ENCODE measurements at regions not wholly inside any gene's neighbourhood (a gene's known extent, or its start where the extent isn't known, plus 50 kb on each side); places are given as distances from the start of the nearest gene placed in this dataset.

GRCh38 chr1:182288749-182289604 is 102.6 kb downstream of the GLUL start:
- DNase-seq (ENCODE audit: low read depth in 1 of 2, low spot score in 1 of 2), result no peak
- in situ Hi-C loops (cut with HindIII; ENCODE audit: low pct_unique_long_range_greater_than_20kb, low sequenced_read_pairs), result no loop called here
- TF ChIP-seq JUND (IDR thresholded peaks at IDR 0.05; ENCODE audit: low read depth), result no peak

- TF ChIP-seq JUND (IDR thresholded peaks at IDR 0.05; ENCODE audit: low read depth), result no peak
- in situ Hi-C loops (cut with HindIII; ENCODE audit: low pct_unique_long_range_greater_than_20kb, low sequenced_read_pairs), result no loop called here
- no peak for DNase-seq (ENCODE audit: low read depth in 1 of 2, low spot score in 1 of 2)
Observed at GRCh38 chr1:182286761-182287160, 104.8 kb downstream of the GLUL start.

GRCh38 chr1:182283746-182284544 is 107.6 kb downstream of the GLUL start:
- in situ Hi-C loops (cut with HindIII; ENCODE audit: low pct_unique_long_range_greater_than_20kb, low sequenced_read_pairs), result no loop called here
- no peak for DNase-seq (ENCODE audit: low read depth in 1 of 2, low spot score in 1 of 2)
- TF ChIP-seq JUND (IDR thresholded peaks at IDR 0.05; ENCODE audit: low read depth), result no peak

- no peak for TF ChIP-seq JUND (IDR thresholded peaks at IDR 0.05; ENCODE audit: low read depth)
- in situ Hi-C loops (cut with HindIII; ENCODE audit: low pct_unique_long_range_greater_than_20kb, low sequenced_read_pairs), result no loop called here
Observed at GRCh38 chr1:182281541-182281940, 110.0 kb downstream of the GLUL start.

GRCh38 chr1:182280504-182280900 is 111.1 kb downstream of the GLUL start:
- in situ Hi-C loops (cut with HindIII; ENCODE audit: low pct_unique_long_range_greater_than_20kb, low sequenced_read_pairs), result no loop called here
- DNase-seq (ENCODE audit: low read depth in 1 of 2, low spot score in 1 of 2), result no peak
- TF ChIP-seq JUND (IDR thresholded peaks at IDR 0.05; ENCODE audit: low read depth), result no peak

More at GRCh38 chr1:182281541-182281940, 110.0 kb downstream of the GLUL start:
- no peak for DNase-seq (ENCODE audit: low read depth in 1 of 2, low spot score in 1 of 2)

GRCh38 chr1:182279724-182280503 is 111.7 kb downstream of the GLUL start:
- TF ChIP-seq JUND (IDR thresholded peaks at IDR 0.05; ENCODE audit: low read depth), result no peak
- in situ Hi-C loops (cut with HindIII; ENCODE audit: low pct_unique_long_range_greater_than_20kb, low sequenced_read_pairs), result no loop called here
- DNase-seq (ENCODE audit: low read depth in 1 of 2, low spot score in 1 of 2), result no peak

GRCh38 chr1:182279302-182279701 is 112.3 kb downstream of the GLUL start:
- in situ Hi-C loops (cut with HindIII; ENCODE audit: low pct_unique_long_range_greater_than_20kb, low sequenced_read_pairs), result no loop called here
- no peak for TF ChIP-seq JUND (IDR thresholded peaks at IDR 0.05; ENCODE audit: low read depth)
- no peak for DNase-seq (ENCODE audit: low read depth in 1 of 2, low spot score in 1 of 2)

- in situ Hi-C loops (cut with HindIII; ENCODE audit: low pct_unique_long_range_greater_than_20kb, low sequenced_read_pairs), result no loop called here
- no peak for DNase-seq (ENCODE audit: low read depth in 1 of 2, low spot score in 1 of 2)
- TF ChIP-seq JUND (IDR thresholded peaks at IDR 0.05; ENCODE audit: low read depth), result no peak
Observed at GRCh38 chr1:182278144-182279054, 113.2 kb downstream of the GLUL start.

GRCh38 chr1:182275271-182275670 is 116.3 kb downstream of the GLUL start:
- DNase-seq (ENCODE audit: low read depth in 1 of 2, low spot score in 1 of 2), result no peak
- in situ Hi-C loops (cut with HindIII; ENCODE audit: low pct_unique_long_range_greater_than_20kb, low sequenced_read_pairs), result no loop called here
- TF ChIP-seq JUND (IDR thresholded peaks at IDR 0.05; ENCODE audit: low read depth), result no peak

- in situ Hi-C loops (cut with HindIII; ENCODE audit: low pct_unique_long_range_greater_than_20kb, low sequenced_read_pairs), result no loop called here
- TF ChIP-seq JUND (IDR thresholded peaks at IDR 0.05; ENCODE audit: low read depth), result no peak
Observed at GRCh38 chr1:182274618-182275017, 117.0 kb downstream of the GLUL start.

GRCh38 chr1:182270731-182271130 is 120.9 kb downstream of the GLUL start:
- in situ Hi-C loops (cut with HindIII; ENCODE audit: low pct_unique_long_range_greater_than_20kb, low sequenced_read_pairs), result no loop called here
- TF ChIP-seq JUND (IDR thresholded peaks at IDR 0.05; ENCODE audit: low read depth), result no peak
- no peak for DNase-seq (ENCODE audit: low read depth in 1 of 2, low spot score in 1 of 2)

More at GRCh38 chr1:182274618-182275017, 117.0 kb downstream of the GLUL start:
- no peak for DNase-seq (ENCODE audit: low read depth in 1 of 2, low spot score in 1 of 2)

Data from T47D (cell line).